Lung (tissue), 11 donors: ENCODE measurements at regions not wholly inside any gene's neighbourhood (a gene's known extent, or its start where the extent isn't known, plus 50 kb on each side); places are given as distances from the start of the nearest gene placed in this dataset.

Experiments
- ATAC-seq: fragments of 200-7000 bp; cut with Tn5 transposase; one replicate; pipeline ENCODE4 v1.9.1; 2020; ENCODE audit warnings: moderate number of reproducible peaks; ENCODE audit not compliant: insufficient read depth, low FRiP score
- DNase-seq, 3 donors: peaks; one replicate each; pipeline ENCODE4 v3.0.0-alpha.2; 2013 to 2017
- H3K27ac ChIP-seq, 2 donors: one replicate each; pipeline ENCODE4 v1.5.1; 2013; ENCODE audit warnings: mild to moderate bottlenecking in 2 of 2, moderate library complexity in 2 of 2, control low read depth in 1 of 2, inconsistent platforms in 1 of 2, low read depth in 1 of 2, low read length in 1 of 2
- H3K27me3 ChIP-seq, 3 donors: one replicate each; pipeline ENCODE4 v1.5.1; 2013; ENCODE audit warnings: low read length in 2 of 3; ENCODE audit not compliant: control insufficient read depth in 3 of 3, insufficient read depth in 3 of 3
- H3K36me3 ChIP-seq, 4 donors: one replicate each; pipeline ENCODE4 v1.5.1; 2013; ENCODE audit warnings: low read length in 4 of 4, mild to moderate bottlenecking in 1 of 4, moderate library complexity in 1 of 4; ENCODE audit not compliant: control insufficient read depth in 4 of 4, insufficient read depth in 4 of 4
- H3K4me1 ChIP-seq, 5 donors: one replicate each; pipeline ENCODE4 v1.5.1; 2013; ENCODE audit warnings: low read length in 5 of 5, mild to moderate bottlenecking in 2 of 5, moderate library complexity in 1 of 5; ENCODE audit not compliant: control insufficient read depth in 5 of 5, insufficient read depth in 5 of 5
- H3K4me3 ChIP-seq: one replicate; pipeline ENCODE4 v1.5.1; 2013; ENCODE audit warnings: mild to moderate bottlenecking, control low read depth, moderate library complexity
- H3K9ac ChIP-seq, 2 donors: one replicate each; pipeline ENCODE4 v1.5.1; 2013; ENCODE audit warnings: low read length in 2 of 2, control low read depth in 1 of 2; ENCODE audit not compliant: insufficient read depth in 1 of 2
- H3K9me3 ChIP-seq, 4 donors: one replicate each; pipeline ENCODE4 v1.5.1; 2013; ENCODE audit warnings: low read length in 3 of 4, mild to moderate bottlenecking in 1 of 4, moderate library complexity in 1 of 4; ENCODE audit not compliant: control insufficient read depth in 4 of 4, insufficient read depth in 3 of 4
- WGBS, 2 donors: extraction: QIAGEN DNeasy Blood & Tissue Kit; methylation state at CpG; one replicate each; pipeline ENCODE4 v1.1.7; 2013; 5-methylcytosine and 5-hydroxymethylcytosine counted together
- TF ChIP-seq, protein P1 (sequence below): IDR thresholded peaks from 2 replicates; pipeline ENCODE4 v1.5.1; 2012; ENCODE audit warnings: mild to moderate bottlenecking; ENCODE audit errors: control extremely low read depth, extremely low read depth
- donor health status: control.
- donor health status: control.
- donor health status: Bipolar disorder and iron deficiency.
- donor health status: healthy.
- donor health status: DM: yes; HTN: yes; CAD: no.

GRCh38 chr15:95208071-95208470 is 976.7 kb downstream of the MCTP2 start:
- no peaks in the 10 kb centered on the region for H3K27me3 ChIP-seq
- H3K4me1 ChIP-seq = no peaks in the 10 kb centered on the region
- ATAC-seq = no peak
- peaks cover 0 to 11% (median 7%) of the 10 kb centered on the region in 4 donors for H3K9me3 ChIP-seq
- TF ChIP-seq, protein P1, sequence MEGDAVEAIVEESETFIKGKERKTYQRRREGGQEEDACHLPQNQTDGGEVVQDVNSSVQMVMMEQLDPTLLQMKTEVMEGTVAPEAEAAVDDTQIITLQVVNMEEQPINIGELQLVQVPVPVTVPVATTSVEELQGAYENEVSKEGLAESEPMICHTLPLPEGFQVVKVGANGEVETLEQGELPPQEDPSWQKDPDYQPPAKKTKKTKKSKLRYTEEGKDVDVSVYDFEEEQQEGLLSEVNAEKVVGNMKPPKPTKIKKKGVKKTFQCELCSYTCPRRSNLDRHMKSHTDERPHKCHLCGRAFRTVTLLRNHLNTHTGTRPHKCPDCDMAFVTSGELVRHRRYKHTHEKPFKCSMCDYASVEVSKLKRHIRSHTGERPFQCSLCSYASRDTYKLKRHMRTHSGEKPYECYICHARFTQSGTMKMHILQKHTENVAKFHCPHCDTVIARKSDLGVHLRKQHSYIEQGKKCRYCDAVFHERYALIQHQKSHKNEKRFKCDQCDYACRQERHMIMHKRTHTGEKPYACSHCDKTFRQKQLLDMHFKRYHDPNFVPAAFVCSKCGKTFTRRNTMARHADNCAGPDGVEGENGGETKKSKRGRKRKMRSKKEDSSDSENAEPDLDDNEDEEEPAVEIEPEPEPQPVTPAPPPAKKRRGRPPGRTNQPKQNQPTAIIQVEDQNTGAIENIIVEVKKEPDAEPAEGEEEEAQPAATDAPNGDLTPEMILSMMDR = no peak
- 82 to 87% methylated on average over 4 of the region's 4 CpGs for WGBS, 2 donors
- no peaks in the 10 kb centered on the region for H3K36me3 ChIP-seq
- H3K9ac ChIP-seq = no peak overlapping the region
- H3K4me3 ChIP-seq = no peak overlapping the region
- DNase-seq = no peak
- no peak overlapping the region for H3K27ac ChIP-seq

- Histone ChIP-seq H3K9ac (no peak overlapping the region), H3K36me3 (no peaks in the 10 kb centered on the region), H3K9me3 (peaks cover 0 to 14% (median 6%) of the 10 kb centered on the region in 4 donors), H3K27me3 (no peaks in the 10 kb centered on the region), H3K4me1 (no peaks in the 10 kb centered on the region), H3K27ac (no peak overlapping the region), H3K4me3 (no peak overlapping the region)
- no peak for DNase-seq
- ATAC-seq = no peak
- TF ChIP-seq, protein P1 = no peak
Measured at GRCh38 chr15:95208988-95209387, 977.6 kb downstream of the MCTP2 start.

GRCh38 chr15:95210436-95210981 is 979.1 kb downstream of the MCTP2 start:
- Histone ChIP-seq H3K4me3 (no peak overlapping the region), H3K4me1 (no peaks in the 10 kb centered on the region), H3K27me3 (no peaks in the 10 kb centered on the region), H3K9ac (no peak overlapping the region), H3K27ac (no peak overlapping the region), H3K9me3 (peaks cover 0 to 14% (median 6%) of the 10 kb centered on the region in 4 donors), H3K36me3 (no peaks in the 10 kb centered on the region)
- TF ChIP-seq, protein P1 = no peak
- DNase-seq (no peak), ATAC-seq (no peak)
- WGBS, 2 donors = 87 to 92% methylated on average over 1 of the region's 1 CpG

GRCh38 chr15:95215017-95215416 is 983.7 kb downstream of the MCTP2 start:
- TF ChIP-seq, protein P1 = no peak
- Histone ChIP-seq H3K4me3 (no peak overlapping the region), H3K27me3 (no peaks in the 10 kb centered on the region), H3K27ac (no peak overlapping the region), H3K9ac (no peak overlapping the region), H3K4me1 (no peaks in the 10 kb centered on the region), H3K36me3 (no peaks in the 10 kb centered on the region), H3K9me3 (peaks cover 0 to 11% (median 2%) of the 10 kb centered on the region in 4 donors)
- DNase-seq = no peak
- ATAC-seq = no peak
